MCF 10A (cell line): ENCODE measurements at regions not wholly inside any gene's neighbourhood (a gene's known extent, or its start where the extent isn't known, plus 50 kb on each side); places are given as distances from the start of the nearest gene placed in this dataset.

Experiments used
- BruUV-seq: library from RNA; stranded (reverse); fragments of 400-500 nt; replicated peaks from 2 replicates; lab custom pipeline; 2021; lab: Mats Ljungman, UMichigan
- CTCF ChIA-PET: fragments of 300-600 bp; sonication (Branson Sonifier 250); formaldehyde crosslinking; extraction: SDS; loops from one replicate; lab custom pipeline; 2021; ENCODE audit warnings: antibody characterized with exemption, inconsistent platforms; lab: Yijun Ruan, JAX
- POLR2A ChIA-PET: fragments of 300-600, 350-650 bp; sonication (Branson Sonifier 250); formaldehyde crosslinking; extraction: SDS; loops from one replicate; lab custom pipeline; 2020; ENCODE audit warnings: antibody characterized with exemption, inconsistent platforms; lab: Yijun Ruan, JAX
- DNase-seq: peaks from one replicate; pipeline ENCODE4 v3.0.0-alpha.2; 2018; ENCODE audit not compliant: unreplicated experiment
- H3K27ac Mint-ChIP-seq: one replicate; pipeline ENCODE4 v1.8.0; 2022; ENCODE audit warnings: mild to moderate bottlenecking, low read depth, mixed read lengths; ENCODE audit not compliant: unreplicated experiment
- H3K27me3 Mint-ChIP-seq: one replicate; pipeline ENCODE4 v1.8.0; 2022; ENCODE audit warnings: mixed read lengths; ENCODE audit not compliant: insufficient read depth, unreplicated experiment
- H3K36me3 Mint-ChIP-seq: one replicate; pipeline ENCODE4 v1.8.0; 2022; ENCODE audit warnings: mild to moderate bottlenecking, moderate library complexity, mixed read lengths; ENCODE audit not compliant: insufficient read depth, unreplicated experiment
- H3K4me1 Mint-ChIP-seq: one replicate; pipeline ENCODE4 v1.8.0; 2022; ENCODE audit warnings: mixed read lengths; ENCODE audit not compliant: insufficient read depth, unreplicated experiment
- H3K4me3 Mint-ChIP-seq: one replicate; pipeline ENCODE4 v1.8.0; 2022; ENCODE audit warnings: mild to moderate bottlenecking, moderate library complexity, mixed read lengths; ENCODE audit not compliant: unreplicated experiment
- H3K9me3 Mint-ChIP-seq: one replicate; pipeline ENCODE4 v1.8.0; 2022; ENCODE audit warnings: mixed read lengths; ENCODE audit not compliant: unreplicated experiment
- CTCF ChIP-seq: fragments of 200-600 bp; IDR thresholded peaks from one replicate; pipeline ENCODE4 v1.8.0; 2022; ENCODE audit warnings: antibody characterized with exemption, mild to moderate bottlenecking; ENCODE audit not compliant: unreplicated experiment
- intact Hi-C: fragments of 100-400 bp; cut with micrococcal nuclease; formaldehyde crosslinking; loops from 2 replicates; pipeline ENCODE4 v1.14.1; 2022

DNA sequence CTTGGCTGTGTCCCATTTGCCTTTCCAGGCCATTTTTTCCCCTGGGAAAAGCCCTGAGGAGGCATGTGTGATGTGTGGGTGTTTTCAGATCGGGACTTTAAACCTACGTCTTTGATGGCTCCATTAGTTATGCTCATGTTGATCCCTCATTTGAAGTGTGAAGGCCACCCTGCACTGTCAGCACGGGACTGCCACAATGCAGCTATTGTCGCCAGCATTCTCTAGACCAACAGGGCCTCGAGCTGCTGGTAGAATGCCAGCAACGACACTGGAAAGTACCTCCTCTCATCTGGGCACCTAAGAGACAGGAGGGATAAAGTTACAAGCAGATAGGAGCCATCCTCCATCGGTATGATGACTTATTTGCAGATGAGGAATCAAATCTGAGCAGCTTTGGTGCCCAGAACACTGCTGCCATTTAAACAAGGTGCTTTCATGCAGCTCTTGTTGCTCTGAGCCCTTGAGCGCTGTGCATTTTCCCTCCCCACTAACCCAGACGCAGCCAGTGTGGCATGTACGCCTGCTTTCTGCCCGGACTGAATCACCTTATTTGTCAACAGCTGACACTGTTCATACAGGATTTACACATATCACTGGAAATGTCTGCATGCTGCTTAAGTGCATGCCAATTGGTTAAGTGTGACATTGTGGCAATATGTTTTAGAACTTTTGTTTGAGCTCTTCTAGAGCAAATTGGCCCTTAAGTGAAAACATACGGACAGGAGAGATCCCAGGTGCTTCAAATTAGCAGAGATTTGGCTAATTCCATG, 175.0 kb upstream of the PITRM1 start:
- Mint-ChIP-seq H3K9me3 (no peaks in the 10 kb centered on the region), H3K4me1 (peaks cover 5% of the 10 kb centered on the region), H3K27me3 (peaks cover 31% of the 10 kb centered on the region), H3K36me3 (no peaks in the 10 kb centered on the region), H3K27ac (no peak overlapping the region), H3K4me3 (no peak overlapping the region)
- BruUV-seq, result no TSS peak
- DNase-seq, result no peak
- ChIA-PET CTCF (interaction anchor here (0.6 kb wide), 1 partner anchor 18 kb away, joined by 3 read pairs; no protein-coding TSS in a partner anchor), POLR2A (interaction anchor here (0.9 kb wide), 1 partner anchor 47 kb away, joined by 3 read pairs; no protein-coding TSS in a partner anchor)
- no peak for TF ChIP-seq CTCF
- intact Hi-C loops, result no loop called here

DNA sequence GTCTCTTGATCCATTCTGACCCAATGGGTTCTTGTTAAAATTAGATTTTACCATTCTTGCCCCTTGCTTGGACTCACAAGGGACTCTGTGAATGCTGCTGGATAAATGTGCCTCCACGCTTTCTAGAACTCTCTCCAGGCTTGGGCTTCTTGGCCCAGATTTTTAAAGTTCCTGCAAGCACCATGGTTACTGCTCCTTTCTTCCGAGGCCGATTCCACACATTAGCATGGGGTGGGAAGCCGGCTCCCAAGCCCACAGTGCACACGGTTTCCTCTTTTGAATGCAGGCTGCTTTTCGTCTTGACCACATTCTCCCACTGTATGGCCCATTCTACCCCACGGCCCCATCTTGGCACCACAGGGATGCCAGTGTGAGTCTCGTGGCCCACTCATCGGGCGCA, 174.3 kb upstream of the PITRM1 start:
- Mint-ChIP-seq H3K36me3 (no peaks in the 10 kb centered on the region), H3K27me3 (peaks cover 31% of the 10 kb centered on the region), H3K9me3 (no peaks in the 10 kb centered on the region), H3K4me3 (no peak overlapping the region), H3K27ac (no peak overlapping the region), H3K4me1 (peaks cover 5% of the 10 kb centered on the region)
- no peak for TF ChIP-seq CTCF
- ChIA-PET POLR2A (interaction anchor here (0.6 kb wide), 1 partner anchor 21 kb away, joined by 3 read pairs; no protein-coding TSS in a partner anchor), CTCF (no interaction called here)
- no TSS peak for BruUV-seq
- intact Hi-C loops, result no loop called here
- DNase-seq, result no peak

DNA sequence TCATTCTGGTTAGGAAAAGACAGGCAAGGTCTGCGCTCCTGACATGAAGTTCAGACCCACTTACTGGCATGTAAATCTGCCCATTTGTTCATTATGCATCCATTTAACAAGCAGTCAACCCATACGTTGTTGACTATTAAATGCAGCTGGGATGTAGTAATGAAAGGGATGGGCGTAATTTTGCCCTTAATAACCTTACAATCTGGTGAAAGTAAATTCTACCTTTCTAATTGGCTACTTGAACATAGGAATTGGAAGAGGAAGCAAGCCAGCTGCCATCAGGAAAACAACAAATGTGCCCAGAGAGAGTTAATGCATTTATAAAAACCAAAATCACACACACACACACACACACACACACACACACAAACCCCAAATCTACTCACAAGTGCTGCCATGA, 170.2 kb upstream of the PITRM1 start:
- no peaks in the 10 kb centered on the region for H3K36me3 Mint-ChIP-seq
- POLR2A ChIA-PET, result no interaction called here

More for the DNA sequence above, 170.2 kb upstream of the PITRM1 start:
- TF ChIP-seq CTCF, result no peak
- no peaks in the 10 kb centered on the region for H3K4me1 Mint-ChIP-seq
- no peaks in the 10 kb centered on the region for H3K9me3 Mint-ChIP-seq
- no peak overlapping the region for H3K4me3 Mint-ChIP-seq
- intact Hi-C loops, result no loop called here
- no peak overlapping the region for H3K27ac Mint-ChIP-seq
- CTCF ChIA-PET, result no interaction called here
- peaks cover 20% of the 10 kb centered on the region for H3K27me3 Mint-ChIP-seq
- no peak for DNase-seq
- no TSS peak for BruUV-seq
